ENCODE measurements at regions not wholly inside any gene's neighbourhood (a gene's known extent, or its start where the extent isn't known, plus 50 kb on each side); places are given as distances from the start of the nearest gene placed in this dataset.

DNA sequence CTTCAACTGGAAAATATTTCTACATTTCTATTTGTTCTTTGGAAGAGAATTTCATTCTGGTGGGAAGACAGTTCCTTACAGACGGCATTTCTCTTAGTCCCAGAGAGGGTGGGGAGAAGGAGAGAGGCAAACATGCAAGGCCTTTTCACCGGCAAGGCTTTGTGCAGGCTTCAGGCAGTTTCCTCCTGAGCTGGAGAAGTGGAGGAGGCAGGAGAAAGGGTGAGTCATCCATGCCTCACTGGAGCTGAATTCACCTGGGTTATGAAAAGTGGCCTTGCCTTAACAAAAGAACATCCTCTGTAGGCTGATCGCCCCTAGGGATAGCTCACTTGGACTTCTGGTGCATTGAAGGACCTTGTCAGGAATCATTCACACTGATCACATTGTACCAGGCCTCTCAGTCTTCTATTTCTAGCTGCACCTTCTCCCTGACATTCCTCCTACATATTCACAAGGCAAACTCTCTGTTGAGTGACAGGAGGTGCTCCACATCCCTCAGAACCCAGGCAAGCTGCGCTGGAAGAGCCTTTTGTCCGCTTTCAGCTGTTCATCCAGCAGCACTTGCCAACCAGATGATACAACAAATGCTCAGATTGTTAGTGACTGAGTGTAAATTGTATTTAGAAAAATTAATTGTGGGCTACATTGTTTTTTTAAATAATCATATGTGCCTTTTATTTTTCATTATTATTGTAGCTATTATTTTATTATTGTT is 796.1 kb downstream of the DCDC2C start:
- H3K4me1 ChIP-seq (ENCODE audit: control insufficient read depth, insufficient read depth, low read length), result no peaks in the 10 kb centered on the region
- H3K36me3 ChIP-seq (ENCODE audit: control insufficient read depth, insufficient read depth, low read length), result no peaks in the 10 kb centered on the region
- no peak overlapping the region for H3K9ac ChIP-seq (ENCODE audit: low read length)
- H3K27me3 ChIP-seq (ENCODE audit: control insufficient read depth, insufficient read depth, low read length), result no peaks in the 10 kb centered on the region
- no peaks in the 10 kb centered on the region for H3K9me3 ChIP-seq (ENCODE audit: control insufficient read depth, low read length)
- H3K4me3 ChIP-seq (ENCODE audit: low read length), result no peak overlapping the region

GRCh38 chr2:4501525-4501924 is 798.1 kb downstream of the DCDC2C start:
- Histone ChIP-seq H3K27me3 (ENCODE audit: control insufficient read depth, insufficient read depth, low read length) (no peaks in the 10 kb centered on the region), H3K4me1 (ENCODE audit: control insufficient read depth, insufficient read depth, low read length) (no peaks in the 10 kb centered on the region), H3K36me3 (ENCODE audit: control insufficient read depth, insufficient read depth, low read length) (no peaks in the 10 kb centered on the region), H3K4me3 (ENCODE audit: low read length) (no peak overlapping the region), H3K9ac (ENCODE audit: low read length) (no peak overlapping the region), H3K9me3 (ENCODE audit: control insufficient read depth, low read length) (no peaks in the 10 kb centered on the region)

DNA sequence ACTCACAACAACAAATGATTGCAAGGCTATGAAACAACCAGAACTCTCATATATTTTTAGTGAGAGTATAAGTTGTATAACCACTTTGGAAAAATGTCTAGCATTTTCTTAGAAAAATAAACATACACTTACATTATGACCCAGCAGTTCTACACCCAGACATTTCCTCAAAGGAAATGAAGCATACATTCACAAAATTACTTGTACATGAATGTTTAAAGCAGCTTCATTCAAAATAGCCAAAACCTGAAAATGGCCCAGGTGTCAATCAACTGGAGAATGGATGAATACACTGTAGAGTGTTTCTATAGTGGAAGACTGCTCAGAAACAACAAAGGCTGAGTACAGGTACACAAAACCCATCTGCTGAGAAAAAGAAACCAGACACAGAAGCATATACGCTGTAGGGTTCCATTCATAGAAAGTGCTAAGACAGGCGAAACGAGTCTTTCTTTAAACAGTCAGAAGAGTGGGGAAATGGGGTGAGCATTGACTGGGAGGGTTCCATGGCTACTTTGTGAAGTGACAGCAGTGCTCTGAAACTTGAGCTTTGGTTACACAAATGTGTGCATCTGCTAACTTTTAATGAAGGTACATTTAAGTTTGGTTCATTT is 799.0 kb downstream of the DCDC2C start:
- Histone ChIP-seq H3K4me3 (ENCODE audit: low read length) (no peak overlapping the region), H3K36me3 (ENCODE audit: control insufficient read depth, insufficient read depth, low read length) (no peaks in the 10 kb centered on the region), H3K9me3 (ENCODE audit: control insufficient read depth, low read length) (no peaks in the 10 kb centered on the region), H3K4me1 (ENCODE audit: control insufficient read depth, insufficient read depth, low read length) (no peaks in the 10 kb centered on the region), H3K9ac (ENCODE audit: low read length) (no peak overlapping the region), H3K27me3 (ENCODE audit: control insufficient read depth, insufficient read depth, low read length) (no peaks in the 10 kb centered on the region)

- H3K4me3 ChIP-seq (ENCODE audit: low read length), result no peak overlapping the region
- H3K27me3 ChIP-seq (ENCODE audit: control insufficient read depth, insufficient read depth, low read length), result no peaks in the 10 kb centered on the region
- no peaks in the 10 kb centered on the region for H3K4me1 ChIP-seq (ENCODE audit: control insufficient read depth, insufficient read depth, low read length)
- H3K9me3 ChIP-seq (ENCODE audit: control insufficient read depth, low read length), result no peaks in the 10 kb centered on the region
- no peaks in the 10 kb centered on the region for H3K36me3 ChIP-seq (ENCODE audit: control insufficient read depth, insufficient read depth, low read length)
- H3K9ac ChIP-seq (ENCODE audit: low read length), result no peak overlapping the region
Measured at GRCh38 chr2:4507661-4508060, 804.3 kb downstream of the DCDC2C start.

DNA sequence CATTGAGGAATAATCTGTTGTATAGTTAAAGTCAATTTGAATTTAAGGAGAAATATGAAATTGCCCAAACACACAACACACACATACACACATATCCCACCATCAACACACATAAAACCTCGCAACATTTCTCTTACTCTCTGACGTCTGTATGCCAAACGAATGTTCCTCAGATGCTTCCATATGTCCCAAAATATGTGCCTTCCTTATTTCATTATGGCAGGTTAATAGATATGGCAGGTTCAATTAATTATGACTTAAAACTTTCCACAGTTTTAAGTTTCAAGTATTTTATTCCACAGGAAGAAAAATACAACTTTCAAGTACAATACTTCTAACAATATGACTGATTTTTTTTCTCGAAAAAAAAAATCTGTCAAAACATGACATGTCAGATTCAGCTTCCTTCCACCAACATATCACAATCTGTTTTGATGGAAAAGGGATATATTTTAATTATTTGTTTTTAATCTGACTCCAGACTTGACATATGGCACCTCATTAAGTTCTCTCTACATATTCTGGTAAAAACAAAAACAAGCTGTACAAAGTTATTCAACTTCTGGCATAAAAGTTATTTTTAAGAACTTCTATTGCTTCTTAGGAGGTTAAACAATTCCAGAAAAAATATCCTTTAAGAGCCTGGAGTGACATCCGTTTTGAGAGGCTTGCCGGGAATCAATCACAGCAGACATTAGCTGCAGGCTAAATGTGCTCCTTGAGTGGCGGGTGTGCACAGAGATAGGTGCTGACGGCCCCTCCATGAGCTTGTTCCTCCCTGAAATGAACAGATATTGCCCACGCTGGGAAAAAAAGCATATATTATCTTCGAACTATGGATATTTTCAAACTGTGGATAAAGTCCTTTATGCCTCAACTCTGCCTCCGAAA is 812.7 kb downstream of the DCDC2C start:
- Histone ChIP-seq H3K27me3 (ENCODE audit: control insufficient read depth, insufficient read depth, low read length) (no peaks in the 10 kb centered on the region), H3K9me3 (ENCODE audit: control insufficient read depth, low read length) (no peaks in the 10 kb centered on the region), H3K9ac (ENCODE audit: low read length) (no peak overlapping the region), H3K36me3 (ENCODE audit: control insufficient read depth, insufficient read depth, low read length) (no peaks in the 10 kb centered on the region), H3K4me3 (ENCODE audit: low read length) (no peak overlapping the region), H3K4me1 (ENCODE audit: control insufficient read depth, insufficient read depth, low read length) (no peaks in the 10 kb centered on the region)

DNA sequence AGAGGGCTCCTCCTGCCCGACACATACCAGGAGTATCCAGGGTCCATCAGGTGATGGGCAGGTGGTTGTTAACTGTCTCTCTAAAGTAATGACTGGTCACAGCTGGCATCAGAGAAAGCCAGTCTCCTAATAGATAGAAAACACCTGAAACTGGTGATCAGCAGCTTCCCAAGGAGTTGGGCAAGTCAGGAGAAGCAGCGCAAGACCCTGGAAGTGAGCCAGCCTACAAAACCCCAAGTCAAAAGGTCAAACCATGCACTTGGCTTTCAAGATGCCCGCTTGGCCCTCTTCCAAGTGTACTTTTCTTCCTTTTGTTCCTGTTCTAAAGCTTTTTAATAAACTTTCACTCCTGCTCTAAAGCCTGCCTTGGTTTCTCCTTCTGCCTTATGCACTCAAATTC is 815.2 kb downstream of the DCDC2C start:
- Histone ChIP-seq H3K9me3 (ENCODE audit: control insufficient read depth, low read length) (no peaks in the 10 kb centered on the region), H3K9ac (ENCODE audit: low read length) (no peak overlapping the region), H3K27me3 (ENCODE audit: control insufficient read depth, insufficient read depth, low read length) (no peaks in the 10 kb centered on the region), H3K36me3 (ENCODE audit: control insufficient read depth, insufficient read depth, low read length) (no peaks in the 10 kb centered on the region), H3K4me3 (ENCODE audit: low read length) (no peak overlapping the region), H3K4me1 (ENCODE audit: control insufficient read depth, insufficient read depth, low read length) (no peaks in the 10 kb centered on the region)

GRCh38 chr2:4522498-4523421 is 819.4 kb downstream of the DCDC2C start:
- no peak overlapping the region for H3K9ac ChIP-seq (ENCODE audit: low read length)
- no peak overlapping the region for H3K4me3 ChIP-seq (ENCODE audit: low read length)
- no peaks in the 10 kb centered on the region for H3K27me3 ChIP-seq (ENCODE audit: control insufficient read depth, insufficient read depth, low read length)
- no peaks in the 10 kb centered on the region for H3K4me1 ChIP-seq (ENCODE audit: control insufficient read depth, insufficient read depth, low read length)
- H3K9me3 ChIP-seq (ENCODE audit: control insufficient read depth, low read length), result no peaks in the 10 kb centered on the region
- H3K36me3 ChIP-seq (ENCODE audit: control insufficient read depth, insufficient read depth, low read length), result no peaks in the 10 kb centered on the region

DNA sequence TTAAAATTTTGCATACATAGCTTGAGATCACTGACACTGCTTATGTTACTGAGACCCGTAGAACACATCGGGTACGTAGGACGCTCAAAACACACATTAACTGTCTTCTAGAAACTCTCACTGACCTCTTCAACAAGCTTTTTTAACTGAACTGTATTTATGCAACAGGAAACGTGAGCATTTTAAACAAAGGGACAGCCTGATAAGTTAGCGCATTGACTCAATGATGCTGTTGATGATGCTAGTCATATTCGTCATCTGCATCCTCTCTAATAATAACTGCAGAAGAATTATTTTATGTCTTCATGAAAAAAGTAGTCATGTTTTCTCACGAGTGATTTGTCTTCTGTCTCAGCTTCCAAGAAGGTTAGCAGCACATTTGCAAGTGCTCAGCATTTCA is 824.0 kb downstream of the DCDC2C start:
- no peak overlapping the region for H3K4me3 ChIP-seq (ENCODE audit: low read length)
- H3K9me3 ChIP-seq (ENCODE audit: control insufficient read depth, low read length), result no peaks in the 10 kb centered on the region
- no peaks in the 10 kb centered on the region for H3K27me3 ChIP-seq (ENCODE audit: control insufficient read depth, insufficient read depth, low read length)
- H3K4me1 ChIP-seq (ENCODE audit: control insufficient read depth, insufficient read depth, low read length), result no peaks in the 10 kb centered on the region
- H3K9ac ChIP-seq (ENCODE audit: low read length), result no peak overlapping the region
- no peaks in the 10 kb centered on the region for H3K36me3 ChIP-seq (ENCODE audit: control insufficient read depth, insufficient read depth, low read length)

DNA sequence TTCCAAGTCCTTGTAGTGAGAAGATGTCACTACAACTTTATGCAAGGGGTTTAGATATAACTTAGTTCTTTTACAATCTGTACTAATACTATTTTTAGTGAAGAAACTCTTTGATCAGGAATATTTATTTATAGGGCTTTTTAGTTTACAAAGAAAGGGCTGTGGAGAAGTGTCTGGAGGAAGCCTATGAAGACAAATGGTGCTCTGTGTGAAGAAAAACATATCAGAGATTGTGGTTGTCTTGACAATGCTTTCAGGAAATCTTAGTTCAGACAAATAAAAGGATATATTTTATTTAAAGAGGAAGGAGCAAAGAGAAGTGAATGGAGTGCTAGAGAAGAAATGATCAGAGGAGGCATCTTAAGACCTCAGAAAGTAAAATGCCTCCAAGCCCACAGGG is 824.9 kb downstream of the DCDC2C start:
- Histone ChIP-seq H3K9ac (ENCODE audit: low read length) (no peak overlapping the region), H3K4me3 (ENCODE audit: low read length) (no peak overlapping the region), H3K36me3 (ENCODE audit: control insufficient read depth, insufficient read depth, low read length) (no peaks in the 10 kb centered on the region)

GRCh38 chr2:4528773-4529172 is 825.4 kb downstream of the DCDC2C start:
- Histone ChIP-seq H3K27me3 (ENCODE audit: control insufficient read depth, insufficient read depth, low read length) (no peaks in the 10 kb centered on the region), H3K4me3 (ENCODE audit: low read length) (no peak overlapping the region), H3K36me3 (ENCODE audit: control insufficient read depth, insufficient read depth, low read length) (no peaks in the 10 kb centered on the region), H3K4me1 (ENCODE audit: control insufficient read depth, insufficient read depth, low read length) (no peaks in the 10 kb centered on the region), H3K9me3 (ENCODE audit: control insufficient read depth, low read length) (no peaks in the 10 kb centered on the region), H3K9ac (ENCODE audit: low read length) (no peak overlapping the region)

More for the DNA sequence above, 824.9 kb downstream of the DCDC2C start:
- Histone ChIP-seq H3K4me1 (ENCODE audit: control insufficient read depth, insufficient read depth, low read length) (no peaks in the 10 kb centered on the region), H3K9me3 (ENCODE audit: control insufficient read depth, low read length) (no peaks in the 10 kb centered on the region), H3K27me3 (ENCODE audit: control insufficient read depth, insufficient read depth, low read length) (no peaks in the 10 kb centered on the region)

DNA sequence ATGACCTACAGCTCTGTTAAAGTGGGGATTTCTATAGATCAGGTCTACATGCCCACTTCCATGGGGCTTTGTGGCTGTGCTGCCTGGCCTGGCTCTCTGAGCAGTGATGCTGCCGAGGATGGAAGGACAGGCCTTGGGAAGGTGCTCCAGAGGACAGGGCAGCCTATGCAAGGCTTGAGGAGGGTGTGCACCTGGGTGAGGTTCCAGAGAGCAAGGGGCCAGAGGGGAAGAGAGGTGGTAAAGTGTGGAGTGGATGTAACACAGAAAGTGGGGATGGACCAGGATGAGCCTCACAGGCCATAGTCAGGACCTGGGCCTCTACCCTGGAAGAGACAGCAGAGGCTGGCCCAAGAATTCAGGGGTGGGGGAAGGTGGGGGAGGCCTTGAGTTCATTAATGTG is 826.4 kb downstream of the DCDC2C start:
- no peaks in the 10 kb centered on the region for H3K36me3 ChIP-seq (ENCODE audit: control insufficient read depth, insufficient read depth, low read length)
- H3K4me1 ChIP-seq (ENCODE audit: control insufficient read depth, insufficient read depth, low read length), result no peaks in the 10 kb centered on the region
- no peaks in the 10 kb centered on the region for H3K9me3 ChIP-seq (ENCODE audit: control insufficient read depth, low read length)

More for the DNA sequence above, 826.4 kb downstream of the DCDC2C start:
- Histone ChIP-seq H3K27me3 (ENCODE audit: control insufficient read depth, insufficient read depth, low read length) (no peaks in the 10 kb centered on the region), H3K4me3 (ENCODE audit: low read length) (no peak overlapping the region), H3K9ac (ENCODE audit: low read length) (no peak overlapping the region)

All from mucosa of stomach (tissue), 1 donor.